ENCODE measurements at regions not wholly inside any gene's neighbourhood (a gene's known extent, or its start where the extent isn't known, plus 50 kb on each side); places are given as distances from the start of the nearest gene placed in this dataset.

- TF ChIP-seq POLR2A (IDR thresholded peaks at IDR 0.05): no peak
- TF ChIP-seq CTCF (IDR thresholded peaks at IDR 0.05): no peak
- no peak for TF ChIP-seq EP300 (IDR thresholded peaks at IDR 0.05)
- TF ChIP-seq POLR2AphosphoS5 (IDR thresholded peaks at IDR 0.05): no peak
These were observed 513.6 kb downstream of the HTR7 start for GRCh38 chr10:90344226-90344625.

Measured in sigmoid colon (tissue), 4 donors.